ENCODE measurements at regions not wholly inside any gene's neighbourhood (a gene's known extent, or its start where the extent isn't known, plus 50 kb on each side); places are given as distances from the start of the nearest gene placed in this dataset.

- TF ChIP-seq ARID5B (CRISPR knock-in tag; IDR thresholded peaks at IDR 0.05) (0 out of 2 replicates have a peak, but pooled peaks have one; percentile 17), SMAD3 (CRISPR knock-in tag; IDR thresholded peaks at IDR 0.05) (0 out of 2 replicates have a peak, but pooled peaks have one; percentile 40), ZNF678 (CRISPR knock-in tag; IDR thresholded peaks at IDR 0.05) (no peak), PBX3 (CRISPR knock-in tag; IDR thresholded peaks at IDR 0.05; ENCODE audit: borderline replicate concordance) (no peak), ZNF646 (CRISPR knock-in tag; IDR thresholded peaks at IDR 0.05) (no peak), ZNF224 (CRISPR knock-in tag; IDR thresholded peaks at IDR 0.05) (no peak), SRSF9 (IDR thresholded peaks at IDR 0.05; ENCODE audit: borderline replicate concordance, insufficient read depth, low read depth, low read length, poor library complexity, severe bottlenecking) (no peak), TSC22D2 (CRISPR knock-in tag; IDR thresholded peaks at IDR 0.05; ENCODE audit: borderline replicate concordance) (no peak)
Measured at GRCh38 chr5:68962757-68963484, 130.9 kb upstream of the SLC30A5 start (continued).

Data from HepG2 (cell line).